ENCODE measurements at regions not wholly inside any gene's neighbourhood (a gene's known extent, or its start where the extent isn't known, plus 50 kb on each side); places are given as distances from the start of the nearest gene placed in this dataset.

DNA sequence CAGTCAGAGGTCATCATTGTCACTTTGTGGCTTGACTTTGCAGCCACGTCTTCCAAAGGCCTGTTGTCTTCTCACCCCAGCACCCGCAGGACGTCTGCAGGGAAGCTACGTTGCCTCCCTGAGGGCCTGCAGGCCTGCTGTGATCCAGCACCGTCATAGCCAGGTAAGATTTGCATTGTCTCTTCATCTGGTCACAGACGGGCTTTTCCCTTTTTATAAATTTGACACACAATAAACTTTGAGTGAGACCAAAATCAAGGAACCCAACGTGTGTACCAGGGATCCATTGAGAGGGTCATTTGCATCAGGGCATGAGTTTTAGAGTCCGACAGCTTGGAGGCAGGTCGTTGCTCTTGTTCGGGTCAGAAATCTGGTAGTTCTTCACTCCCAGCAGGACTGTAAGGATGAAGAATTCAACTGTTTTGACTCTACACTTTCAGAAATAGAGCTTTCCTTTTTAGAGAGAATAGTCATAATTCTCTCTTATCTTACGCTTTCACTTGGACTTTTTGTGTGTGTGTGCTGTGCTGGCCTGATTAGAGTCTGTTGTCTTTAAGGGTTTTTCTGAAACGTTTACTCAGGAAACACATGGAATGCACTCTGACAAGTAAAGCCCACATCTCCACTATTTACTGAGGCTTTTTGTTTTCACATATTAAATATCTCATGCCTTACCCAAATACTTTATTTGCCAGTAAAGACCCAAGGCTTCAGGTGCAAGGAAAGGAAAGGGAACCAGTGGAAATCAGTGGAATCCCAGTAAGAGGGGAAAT is 177.2 kb upstream of the TAB2 start (continued):
- TF ChIP-seq GABPA (tag; conservative IDR thresholded peaks at IDR 0.05; ENCODE audit: low read depth) (0 out of 2 replicates have a peak, but pooled peaks have one; percentile 16), PHB2 (IDR thresholded peaks at IDR 0.05; ENCODE audit: low read depth) (peak; percentile 74), ZNF408 (CRISPR knock-in tag; IDR thresholded peaks at IDR 0.05; ENCODE audit: low read depth) (no peak), ZNF586 (CRISPR knock-in tag; conservative IDR thresholded peaks at IDR 0.05) (no peak), SMARCE1 (IDR thresholded peaks at IDR 0.05) (peak; percentile 96), U2AF2 (optimal IDR thresholded peaks at IDR 0.05; ENCODE audit: low read depth, low read length) (no peak), NFIC (IDR thresholded peaks at IDR 0.05) (peak; percentile 83), SMARCB1 (IDR thresholded peaks at IDR 0.05; ENCODE audit: insufficient read length, low read depth) (no peak), KDM1A (IDR thresholded peaks at IDR 0.05) (peak; percentile 87 to 89), HNRNPUL1 (IDR thresholded peaks at IDR 0.05; ENCODE audit: low read length) (no peak), CBX5 (IDR thresholded peaks at IDR 0.05; ENCODE audit: borderline replicate concordance, low read depth) (0 out of 2 replicates have a peak, but pooled peaks have one; percentile 55)
- TF ChIP-seq, protein P1, sequence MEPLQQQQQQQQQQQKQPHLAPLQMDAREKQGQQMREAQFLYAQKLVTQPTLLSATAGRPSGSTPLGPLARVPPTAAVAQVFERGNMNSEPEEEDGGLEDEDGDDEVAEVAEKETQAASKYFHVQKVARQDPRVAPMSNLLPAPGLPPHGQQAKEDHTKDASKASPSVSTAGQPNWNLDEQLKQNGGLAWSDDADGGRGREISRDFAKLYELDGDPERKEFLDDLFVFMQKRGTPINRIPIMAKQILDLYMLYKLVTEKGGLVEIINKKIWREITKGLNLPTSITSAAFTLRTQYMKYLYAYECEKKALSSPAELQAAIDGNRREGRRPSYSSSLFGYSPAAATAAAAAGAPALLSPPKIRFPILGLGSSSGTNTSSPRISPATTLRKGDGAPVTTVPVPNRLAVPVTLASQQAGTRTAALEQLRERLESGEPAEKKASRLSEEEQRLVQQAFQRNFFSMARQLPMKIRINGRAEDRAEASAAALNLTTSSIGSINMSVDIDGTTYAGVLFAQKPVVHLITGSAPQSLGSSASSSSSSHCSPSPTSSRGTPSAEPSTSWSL (CRISPR knock-in tag; IDR thresholded peaks at IDR 0.05; ENCODE audit: borderline replicate concordance): no peak
- TF ChIP-seq, protein P2, sequence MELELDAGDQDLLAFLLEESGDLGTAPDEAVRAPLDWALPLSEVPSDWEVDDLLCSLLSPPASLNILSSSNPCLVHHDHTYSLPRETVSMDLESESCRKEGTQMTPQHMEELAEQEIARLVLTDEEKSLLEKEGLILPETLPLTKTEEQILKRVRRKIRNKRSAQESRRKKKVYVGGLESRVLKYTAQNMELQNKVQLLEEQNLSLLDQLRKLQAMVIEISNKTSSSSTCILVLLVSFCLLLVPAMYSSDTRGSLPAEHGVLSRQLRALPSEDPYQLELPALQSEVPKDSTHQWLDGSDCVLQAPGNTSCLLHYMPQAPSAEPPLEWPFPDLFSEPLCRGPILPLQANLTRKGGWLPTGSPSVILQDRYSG (tag; conservative IDR thresholded peaks at IDR 0.05; ENCODE audit: low read depth): no peak; the same call in 1 of the 2 replicates
- TF ChIP-seq, protein P3, sequence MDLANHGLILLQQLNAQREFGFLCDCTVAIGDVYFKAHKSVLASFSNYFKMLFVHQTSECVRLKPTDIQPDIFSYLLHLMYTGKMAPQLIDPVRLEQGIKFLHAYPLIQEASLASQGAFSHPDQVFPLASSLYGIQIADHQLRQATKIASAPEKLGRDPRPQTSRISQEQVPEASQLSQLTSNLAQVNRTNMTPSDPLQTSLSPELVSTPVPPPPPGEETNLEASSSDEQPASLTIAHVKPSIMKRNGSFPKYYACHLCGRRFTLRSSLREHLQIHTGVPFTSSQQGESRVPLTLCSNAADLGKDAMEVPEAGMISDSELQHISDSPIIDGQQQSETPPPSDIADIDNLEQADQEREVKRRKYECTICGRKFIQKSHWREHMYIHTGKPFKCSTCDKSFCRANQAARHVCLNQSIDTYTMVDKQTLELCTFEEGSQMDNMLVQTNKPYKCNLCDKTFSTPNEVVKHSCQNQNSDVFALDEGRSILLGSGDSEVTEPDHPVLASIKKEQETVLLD (IDR thresholded peaks at IDR 0.05): 0 out of 2 replicates have a peak, but pooled peaks have one; percentile 34
- TF ChIP-seq, protein P4, sequence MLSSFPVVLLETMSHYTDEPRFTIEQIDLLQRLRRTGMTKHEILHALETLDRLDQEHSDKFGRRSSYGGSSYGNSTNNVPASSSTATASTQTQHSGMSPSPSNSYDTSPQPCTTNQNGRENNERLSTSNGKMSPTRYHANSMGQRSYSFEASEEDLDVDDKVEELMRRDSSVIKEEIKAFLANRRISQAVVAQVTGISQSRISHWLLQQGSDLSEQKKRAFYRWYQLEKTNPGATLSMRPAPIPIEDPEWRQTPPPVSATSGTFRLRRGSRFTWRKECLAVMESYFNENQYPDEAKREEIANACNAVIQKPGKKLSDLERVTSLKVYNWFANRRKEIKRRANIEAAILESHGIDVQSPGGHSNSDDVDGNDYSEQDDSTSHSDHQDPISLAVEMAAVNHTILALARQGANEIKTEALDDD (IDR thresholded peaks at IDR 0.05): 0 out of 2 replicates have a peak, but pooled peaks have one; percentile 26
- TF ChIP-seq, protein P5, sequence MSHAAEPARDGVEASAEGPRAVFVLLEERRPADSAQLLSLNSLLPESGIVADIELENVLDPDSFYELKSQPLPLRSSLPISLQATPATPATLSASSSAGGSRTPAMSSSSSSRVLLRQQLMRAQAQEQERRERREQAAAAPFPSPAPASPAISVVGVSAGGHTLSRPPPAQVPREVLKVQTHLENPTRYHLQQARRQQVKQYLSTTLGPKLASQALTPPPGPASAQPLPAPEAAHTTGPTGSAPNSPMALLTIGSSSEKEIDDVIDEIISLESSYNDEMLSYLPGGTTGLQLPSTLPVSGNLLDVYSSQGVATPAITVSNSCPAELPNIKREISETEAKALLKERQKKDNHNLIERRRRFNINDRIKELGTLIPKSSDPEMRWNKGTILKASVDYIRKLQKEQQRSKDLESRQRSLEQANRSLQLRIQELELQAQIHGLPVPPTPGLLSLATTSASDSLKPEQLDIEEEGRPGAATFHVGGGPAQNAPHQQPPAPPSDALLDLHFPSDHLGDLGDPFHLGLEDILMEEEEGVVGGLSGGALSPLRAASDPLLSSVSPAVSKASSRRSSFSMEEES (CRISPR knock-in tag; IDR thresholded peaks at IDR 0.05): no peak
- TF ChIP-seq, protein P6, sequence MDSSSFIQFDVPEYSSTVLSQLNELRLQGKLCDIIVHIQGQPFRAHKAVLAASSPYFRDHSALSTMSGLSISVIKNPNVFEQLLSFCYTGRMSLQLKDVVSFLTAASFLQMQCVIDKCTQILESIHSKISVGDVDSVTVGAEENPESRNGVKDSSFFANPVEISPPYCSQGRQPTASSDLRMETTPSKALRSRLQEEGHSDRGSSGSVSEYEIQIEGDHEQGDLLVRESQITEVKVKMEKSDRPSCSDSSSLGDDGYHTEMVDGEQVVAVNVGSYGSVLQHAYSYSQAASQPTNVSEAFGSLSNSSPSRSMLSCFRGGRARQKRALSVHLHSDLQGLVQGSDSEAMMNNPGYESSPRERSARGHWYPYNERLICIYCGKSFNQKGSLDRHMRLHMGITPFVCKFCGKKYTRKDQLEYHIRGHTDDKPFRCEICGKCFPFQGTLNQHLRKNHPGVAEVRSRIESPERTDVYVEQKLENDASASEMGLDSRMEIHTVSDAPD (CRISPR knock-in tag; IDR thresholded peaks at IDR 0.05): no peak
